Germinal center (tissue), 1 donor: ENCODE measurements at regions not wholly inside any gene's neighbourhood (a gene's known extent, or its start where the extent isn't known, plus 50 kb on each side); places are given as distances from the start of the nearest gene placed in this dataset.
"Not testable (repeated sequence)": the region's sequence is repeated elsewhere in the genome, so short reads cannot be mapped to it uniquely, and the experiment has no call there.

Experiments
- DNase-seq: peaks from one replicate; pipeline ENCODE4 v3.0.0; 2012; ENCODE audit warnings: mixed read lengths, low spot score

DNA sequence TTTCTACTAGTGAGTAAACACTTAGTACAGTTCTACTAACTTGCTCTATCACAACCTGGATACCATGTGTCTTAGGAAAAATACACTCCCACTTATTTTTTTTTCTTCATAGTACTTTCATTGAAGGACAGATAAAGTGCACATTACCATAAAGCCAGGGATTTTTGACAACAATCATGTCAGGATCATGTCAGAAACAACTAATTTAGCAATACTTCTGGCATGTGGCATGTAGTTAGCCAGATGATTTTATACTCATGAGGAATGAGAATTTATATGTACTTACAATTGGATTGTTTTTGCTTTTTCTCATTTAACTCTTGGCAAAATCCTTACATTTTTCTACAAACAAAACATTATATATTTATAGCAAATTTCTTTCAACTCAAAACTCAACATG is 630.7 kb upstream of the GRM3 start:
- no peak for DNase-seq

DNA sequence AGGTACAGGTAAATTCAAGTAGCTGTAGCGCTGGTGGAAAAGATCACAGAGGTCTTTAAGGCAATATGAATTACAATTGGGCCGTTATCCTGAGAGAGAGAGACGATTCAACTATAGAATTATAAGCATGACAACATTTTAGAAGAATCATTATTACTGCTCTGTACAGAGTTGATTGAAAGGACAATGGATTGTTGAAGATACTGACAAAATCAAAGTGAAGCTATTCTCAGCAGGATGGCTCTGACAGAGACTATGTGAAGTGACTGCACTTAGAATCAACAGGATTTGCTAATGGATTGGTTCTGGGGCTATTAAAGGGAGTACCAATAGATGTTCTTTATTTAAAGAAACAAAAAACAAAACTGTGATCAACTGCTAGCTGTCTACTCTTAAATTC is 634.8 kb upstream of the GRM3 start:
- DNase-seq = no peak

GRCh38 chr7:86006909-86007308 is 636.8 kb upstream of the GRM3 start:
- no peak for DNase-seq

DNA sequence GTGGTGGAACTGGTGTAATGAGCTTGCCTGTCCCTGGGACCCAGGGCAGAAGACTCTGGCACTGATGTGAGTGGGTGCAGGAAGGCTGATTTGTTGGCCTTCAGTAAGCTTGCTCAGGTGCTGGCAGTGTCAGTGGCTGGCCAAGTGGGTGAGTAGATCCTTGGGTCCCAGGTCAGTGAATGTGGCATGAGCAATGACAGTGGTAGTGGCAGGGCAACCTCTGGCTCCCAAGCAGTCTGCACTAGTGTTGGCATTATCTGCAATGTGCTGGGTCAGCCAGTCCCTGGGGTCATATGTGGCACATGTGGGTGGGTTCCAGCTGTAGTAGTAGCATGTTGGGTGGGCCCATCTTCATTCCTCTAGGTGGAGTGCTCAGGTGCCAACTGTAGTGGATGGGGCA is 640.9 kb upstream of the GRM3 start:
- no peak for DNase-seq

GRCh38 chr7:85997515-85997914 is 646.2 kb upstream of the GRM3 start:
- DNase-seq = no peak

GRCh38 chr7:85995101-85995500 is 648.6 kb upstream of the GRM3 start:
- DNase-seq = no peak

GRCh38 chr7:85980740-85981139 is 663.0 kb upstream of the GRM3 start:
- no peak for DNase-seq

DNA sequence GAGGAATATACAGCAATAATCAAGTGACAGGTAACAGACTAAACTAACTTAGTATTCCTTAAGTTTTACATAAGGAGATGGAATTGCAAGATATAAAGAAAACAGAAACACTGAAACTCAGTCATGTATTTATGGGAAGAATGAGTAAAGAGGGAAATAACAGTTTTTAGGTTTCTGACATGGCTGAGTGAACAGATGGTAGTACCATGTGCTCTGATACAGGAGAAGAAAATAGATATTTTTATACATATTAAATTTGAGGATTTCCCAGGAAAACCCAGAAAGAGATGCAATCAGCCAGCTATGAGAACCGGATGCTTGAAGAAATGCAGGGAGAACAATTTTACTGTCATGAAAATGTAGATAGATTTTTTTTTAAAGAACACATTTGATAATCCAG is 669.5 kb upstream of the GRM3 start:
- DNase-seq = no peak

DNA sequence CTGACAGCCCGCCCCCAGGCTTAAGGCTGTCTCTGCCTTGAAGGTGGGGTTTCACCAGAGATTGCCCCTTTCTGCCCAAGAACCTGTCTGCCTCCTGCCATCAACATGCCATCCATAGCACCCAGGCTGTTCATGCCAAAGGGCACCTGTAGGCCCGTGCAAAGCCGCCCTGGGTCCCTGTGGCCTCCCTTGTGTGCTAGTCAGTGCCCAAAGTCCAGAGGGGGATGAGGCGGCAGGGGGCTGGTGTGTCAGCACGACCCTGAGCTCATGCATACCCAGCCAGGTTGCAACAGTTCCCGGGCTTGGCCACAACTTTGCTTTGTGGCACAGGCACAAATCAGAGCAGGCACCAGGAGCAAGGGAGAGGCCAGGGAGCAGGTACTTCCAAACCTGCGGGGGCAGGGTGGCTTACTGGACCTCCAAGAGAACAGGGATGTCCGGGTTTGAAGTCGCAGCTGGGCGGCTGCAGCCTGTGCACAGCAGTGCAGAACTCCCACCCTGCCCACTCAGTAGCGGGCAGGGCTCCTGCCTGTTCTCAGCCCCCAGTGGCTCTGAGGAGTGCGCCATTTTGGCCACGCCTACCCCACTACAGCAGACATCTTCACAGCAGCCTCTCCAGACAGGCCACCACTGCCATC is 671.1 kb upstream of the GRM3 start:
- no peak for DNase-seq

- no peak for DNase-seq
These were observed 688.7 kb upstream of the GRM3 start for GRCh38 chr7:85954961-85955360.

- no peak for DNase-seq
These were observed 692.8 kb upstream of the GRM3 start for GRCh38 chr7:85950871-85951270.

- DNase-seq = no peak
These were observed 693.3 kb upstream of the GRM3 start for GRCh38 chr7:85950418-85950817.

- DNase-seq = no peak
These were observed 695.9 kb upstream of the GRM3 start for GRCh38 chr7:85947767-85948166.

GRCh38 chr7:85940798-85941197 is 702.9 kb upstream of the GRM3 start:
- no peak for DNase-seq

DNA sequence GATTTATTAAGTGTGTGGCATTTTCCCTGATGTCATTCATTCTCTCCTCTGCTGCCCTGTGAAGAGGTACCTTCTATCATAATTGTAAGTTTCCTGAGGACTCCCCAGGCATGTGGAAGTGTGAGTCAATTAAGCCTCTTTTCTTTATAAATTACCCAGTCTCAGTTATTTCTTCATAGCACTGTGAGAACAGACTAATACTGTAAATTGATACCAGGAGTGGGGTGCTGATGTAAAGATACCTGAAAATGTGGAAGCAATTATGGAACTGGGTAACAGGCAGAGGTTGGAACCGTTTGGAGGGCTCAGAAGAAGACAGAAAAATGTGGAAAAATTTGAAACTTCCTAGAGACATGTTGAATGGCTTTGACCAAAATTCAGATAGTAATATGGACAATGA is 711.8 kb upstream of the GRM3 start:
- no peak for DNase-seq

- no peak for DNase-seq
These were observed 715.2 kb upstream of the GRM3 start for GRCh38 chr7:85928500-85928899.

GRCh38 chr7:85927226-85927625 is 716.5 kb upstream of the GRM3 start:
- DNase-seq = no peak

GRCh38 chr7:85924062-85924461 is 719.6 kb upstream of the GRM3 start:
- no peak for DNase-seq

DNA sequence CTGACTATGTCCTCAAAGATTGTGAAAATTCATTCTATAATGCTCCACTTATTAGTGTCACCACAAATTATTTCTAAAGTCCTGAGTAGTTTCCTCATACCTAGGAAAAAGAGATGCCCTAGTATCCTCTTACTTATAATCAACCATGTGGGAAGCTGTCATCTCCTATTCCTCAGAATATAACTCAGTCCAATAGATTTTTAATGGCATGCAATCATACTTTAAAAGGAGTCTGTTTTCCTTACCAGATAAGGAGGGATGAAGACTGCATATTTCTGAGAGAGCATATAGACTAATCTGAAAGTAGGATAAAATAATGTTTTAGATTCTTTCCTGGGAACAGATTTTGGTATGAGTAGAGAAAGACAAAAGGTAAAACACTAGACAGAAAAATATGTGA is 727.7 kb upstream of the GRM3 start:
- DNase-seq = no peak

- DNase-seq = no peak
These were observed 727.6 kb upstream of the SEMA3D start for GRCh38 chr7:85914437-85914836.

GRCh38 chr7:85908051-85908450 is 721.2 kb upstream of the SEMA3D start:
- DNase-seq = no peak

- DNase-seq = no peak
These were observed 711.1 kb upstream of the SEMA3D start for GRCh38 chr7:85897967-85898366.

- no peak for DNase-seq
These were observed 709.7 kb upstream of the SEMA3D start for GRCh38 chr7:85896531-85896930.

DNA sequence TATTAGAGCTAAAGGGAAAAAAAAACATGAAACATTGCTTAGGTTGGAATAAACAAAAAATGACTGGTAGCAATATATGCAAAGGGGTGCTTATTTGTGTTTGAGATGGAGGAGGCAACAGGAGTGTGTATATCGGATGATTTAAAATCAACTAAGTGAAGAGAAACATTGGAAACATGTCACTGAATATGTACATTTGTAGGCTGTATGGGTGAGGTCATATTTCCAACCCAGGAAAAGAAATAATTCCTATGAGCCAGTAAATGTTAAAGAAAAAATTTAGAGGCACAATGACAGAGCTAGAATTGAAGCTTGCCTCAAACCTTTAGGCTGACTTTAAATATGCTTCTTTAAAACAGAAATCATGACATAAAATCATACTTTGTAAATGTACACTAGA is 709.0 kb upstream of the SEMA3D start:
- DNase-seq = no peak

GRCh38 chr7:85891900-85892299 is 705.0 kb upstream of the SEMA3D start:
- not testable (repeated sequence) for DNase-seq
